Left ventricle myocardium superior (tissue), 1 donor: ENCODE measurements at regions not wholly inside any gene's neighbourhood (a gene's known extent, or its start where the extent isn't known, plus 50 kb on each side); places are given as distances from the start of the nearest gene placed in this dataset.

Experiments
- ATAC-seq: fragments of 200-7000 bp; cut with Tn5 transposase; one replicate; pipeline ENCODE4 v1.9.1; 2020; ENCODE audit warnings: mild to moderate bottlenecking, moderate library complexity
- DNase-seq: peaks from one replicate; pipeline ENCODE4 v3.0.0-alpha.2; 2020
- intact Hi-C: fragments of 100-400 bp; cut with micrococcal nuclease; formaldehyde crosslinking; loops from one replicate; pipeline ENCODE4 v1.11.0; 2022
- donor health status: DM: no; HTN: yes; CAD: no; lungs with severe emphysema.

GRCh38 chr20:10853731-10854130 is 179.9 kb upstream of the JAG1 start:
- intact Hi-C loops = no loop called here
- DNase-seq (no peak), ATAC-seq (no peak)

- ATAC-seq = peak; percentile 25
- no peak for DNase-seq
- intact Hi-C loops = no loop called here
These were observed 181.2 kb upstream of the JAG1 start for GRCh38 chr20:10854976-10855375.

GRCh38 chr20:10855778-10856177 is 182.0 kb upstream of the JAG1 start:
- ATAC-seq (no peak), DNase-seq (no peak)
- intact Hi-C loops = no loop called here

GRCh38 chr20:10856237-10857015 is 182.6 kb upstream of the JAG1 start:
- ATAC-seq (peak; percentile 70), DNase-seq (no peak)
- intact Hi-C loops = no loop called here

- no peak for DNase-seq
- intact Hi-C loops = no loop called here
- peak; percentile 67 for ATAC-seq
These were observed 183.7 kb upstream of the JAG1 start for GRCh38 chr20:10857352-10858070.

GRCh38 chr20:10861090-10861489 is 187.3 kb upstream of the JAG1 start:
- DNase-seq = no peak
- no peak for ATAC-seq
- intact Hi-C loops = no loop called here

GRCh38 chr20:10861619-10862018 is 187.8 kb upstream of the JAG1 start:
- DNase-seq (no peak), ATAC-seq (no peak)
- intact Hi-C loops = no loop called here

GRCh38 chr20:10863337-10864060 is 189.7 kb upstream of the JAG1 start:
- intact Hi-C loops = no loop called here
- peak; percentile 88 for ATAC-seq
- DNase-seq = peak; percentile 30

- ATAC-seq = peak; percentile 92
- peak; percentile 29 for DNase-seq
- intact Hi-C loops = no loop called here
These were observed 190.4 kb upstream of the JAG1 start for GRCh38 chr20:10864076-10864672.

GRCh38 chr20:10868299-10868698 is 194.5 kb upstream of the JAG1 start:
- intact Hi-C loops = no loop called here
- no peak for ATAC-seq
- DNase-seq = no peak

GRCh38 chr20:10873026-10873425 is 199.2 kb upstream of the JAG1 start:
- no peak for ATAC-seq
- no peak for DNase-seq
- intact Hi-C loops = no loop called here

- intact Hi-C loops = no loop called here
- DNase-seq (no peak), ATAC-seq (no peak)
These were observed 201.9 kb upstream of the JAG1 start for GRCh38 chr20:10875653-10876052.

- intact Hi-C loops = no loop called here
- ATAC-seq (peak; percentile 80), DNase-seq (no peak)
These were observed 202.8 kb upstream of the JAG1 start for GRCh38 chr20:10876558-10876957.

GRCh38 chr20:10877342-10877741 is 203.5 kb upstream of the JAG1 start:
- DNase-seq = peak; percentile 86
- peak; percentile 93 for ATAC-seq
- intact Hi-C loops = no loop called here

- intact Hi-C loops = no loop called here
- DNase-seq (no peak), ATAC-seq (no peak)
These were observed 209.4 kb upstream of the JAG1 start for GRCh38 chr20:10883166-10883565.

- DNase-seq (no peak), ATAC-seq (no peak)
- intact Hi-C loops = no loop called here
These were observed 219.5 kb upstream of the JAG1 start for GRCh38 chr20:10893321-10893720.

- DNase-seq (no peak), ATAC-seq (no peak)
- intact Hi-C loops = no loop called here
These were observed 223.5 kb upstream of the JAG1 start for GRCh38 chr20:10897336-10897735.

- DNase-seq (no peak), ATAC-seq (peak; percentile 83)
- intact Hi-C loops = no loop called here
These were observed 224.8 kb upstream of the JAG1 start for GRCh38 chr20:10898552-10898951.

GRCh38 chr20:10902174-10902573 is 228.4 kb upstream of the JAG1 start:
- ATAC-seq (no peak), DNase-seq (no peak)
- intact Hi-C loops = no loop called here
